Fibroblast of skin of abdomen (primary cell): ENCODE measurements at regions not wholly inside any gene's neighbourhood (a gene's known extent, or its start where the extent isn't known, plus 50 kb on each side); places are given as distances from the start of the nearest gene placed in this dataset.
A peak's percentile ranks its signal among the peaks of the same experiment; 100 is the strongest.
"Not testable (repeated sequence)": the region's sequence is repeated elsewhere in the genome, so short reads cannot be mapped to it uniquely, and the experiment has no call there.

ENCODE experiments used
- DNase-seq: peaks from one replicate; pipeline ENCODE4 v3.0.0-alpha.2; 2013

DNA sequence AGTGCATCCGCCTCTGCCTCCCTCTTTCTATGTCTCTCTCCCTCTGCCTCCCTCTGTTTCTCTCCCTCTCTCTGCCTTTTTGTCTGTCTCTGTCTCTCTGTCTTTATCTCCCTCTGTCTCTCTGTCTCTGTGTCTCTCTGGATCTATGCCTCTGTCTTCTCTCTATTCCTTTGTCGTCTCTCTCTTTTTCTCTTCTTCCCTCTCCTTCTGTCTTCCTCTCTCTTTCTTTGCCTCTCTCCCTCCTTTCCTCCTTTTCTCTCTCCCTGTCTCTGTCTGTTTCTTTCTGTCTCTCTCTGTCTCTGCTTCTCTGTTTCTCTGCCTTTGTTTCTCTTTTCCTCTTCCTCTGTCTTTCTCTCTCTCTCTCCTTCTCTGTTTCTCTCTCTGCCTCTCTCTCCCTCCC, 678.8 kb upstream of the NRP1 start:
- DNase-seq: no peak

DNA sequence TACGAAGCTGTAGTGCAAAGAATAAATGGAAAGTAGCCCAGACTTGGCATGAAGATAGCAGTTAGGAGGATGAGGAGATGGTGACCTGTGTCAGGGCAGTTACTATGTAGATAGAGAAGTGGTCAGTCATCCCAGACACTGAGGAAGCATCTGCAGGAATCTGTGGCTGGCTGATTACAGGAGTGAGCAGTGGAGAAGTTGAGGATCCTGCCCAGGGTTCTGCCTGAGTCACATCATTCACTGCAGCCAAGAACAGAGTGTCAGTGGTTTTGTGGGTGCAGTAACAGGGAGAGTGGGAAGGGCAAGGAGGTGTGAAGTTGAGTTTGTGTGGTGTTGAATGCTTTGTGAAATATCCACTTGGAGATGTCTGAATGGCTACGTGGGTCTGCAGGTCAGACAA, 676.4 kb upstream of the NRP1 start:
- peak; percentile 37 for DNase-seq

DNA sequence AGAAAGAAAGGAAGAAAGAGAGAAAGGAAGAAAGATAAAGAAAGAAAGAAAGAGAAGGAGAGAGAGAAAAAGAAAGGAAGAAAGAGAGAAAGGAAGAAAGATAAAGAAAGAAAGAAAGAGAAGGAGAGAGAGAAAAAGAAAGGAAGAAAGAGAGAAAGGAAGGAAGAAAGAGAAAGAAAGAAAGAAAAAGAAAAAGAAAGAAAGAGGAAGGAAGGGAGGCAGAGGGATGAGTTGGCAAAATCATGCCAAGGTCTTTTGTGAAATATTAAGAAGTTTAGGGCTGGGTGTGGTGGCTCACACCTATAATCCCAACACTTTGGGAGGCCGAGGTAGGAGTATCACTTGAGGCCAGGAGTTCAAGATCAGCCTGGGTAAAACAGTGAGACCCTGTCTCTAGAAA, 675.8 kb upstream of the NRP1 start:
- not testable (repeated sequence) for DNase-seq

DNA sequence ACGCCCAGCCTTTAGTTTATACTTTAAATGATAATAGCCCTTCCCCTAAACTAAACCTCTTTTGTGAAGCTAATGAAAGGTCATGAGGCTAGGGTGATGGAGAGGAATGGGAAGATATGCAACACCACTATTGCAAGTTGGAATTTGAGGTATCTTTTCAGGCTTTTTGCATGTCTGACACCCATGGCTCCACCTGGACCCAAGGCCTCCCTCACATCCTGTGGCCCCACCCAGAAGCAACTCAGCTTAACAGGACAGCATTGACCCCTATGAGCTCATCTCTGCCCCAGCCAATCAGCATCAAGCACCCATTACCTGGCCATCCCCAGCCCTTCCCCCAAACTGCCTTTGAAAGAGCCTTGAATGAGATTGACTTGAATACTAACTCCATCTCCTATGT, 674.2 kb upstream of the NRP1 start:
- no peak for DNase-seq

DNA sequence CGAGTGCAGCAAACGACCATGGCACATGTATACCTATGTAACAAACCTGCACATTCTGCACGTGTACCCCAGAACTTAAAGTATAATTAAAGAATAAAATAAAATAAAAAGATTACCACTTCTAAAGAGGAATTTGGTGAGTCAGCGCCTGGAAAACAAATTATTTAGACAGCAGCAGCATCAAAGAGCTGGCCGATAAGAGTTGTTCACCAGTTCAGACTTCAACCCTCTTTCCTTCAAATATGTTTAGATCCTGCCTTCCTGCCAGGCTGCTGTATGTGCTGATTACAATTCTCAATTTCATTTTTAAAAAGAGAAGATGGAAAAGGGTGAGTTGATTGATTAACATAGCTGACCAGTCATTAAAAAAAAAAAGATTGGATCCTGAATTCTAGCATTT, 672.0 kb upstream of the NRP1 start:
- DNase-seq: no peak

DNA sequence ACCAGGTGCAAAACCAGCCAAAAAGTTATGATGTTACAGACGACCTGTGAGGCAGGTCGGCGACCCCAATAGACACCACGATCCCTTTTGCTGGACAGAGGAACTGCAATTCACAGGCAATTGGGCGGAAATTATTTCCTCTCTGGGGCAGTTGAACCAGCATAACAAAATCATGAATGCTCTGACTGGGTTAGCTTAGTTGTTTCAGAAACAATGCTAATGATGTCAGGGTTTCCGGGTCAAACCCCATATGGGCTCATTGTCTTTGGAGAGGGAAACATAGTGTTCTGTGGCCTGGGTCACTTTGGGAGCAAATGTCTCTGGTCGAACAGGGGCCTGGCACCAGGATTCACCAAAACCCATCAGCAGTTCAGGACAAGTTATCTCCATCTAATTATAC, 669.1 kb upstream of the NRP1 start:
- no peak for DNase-seq

DNA sequence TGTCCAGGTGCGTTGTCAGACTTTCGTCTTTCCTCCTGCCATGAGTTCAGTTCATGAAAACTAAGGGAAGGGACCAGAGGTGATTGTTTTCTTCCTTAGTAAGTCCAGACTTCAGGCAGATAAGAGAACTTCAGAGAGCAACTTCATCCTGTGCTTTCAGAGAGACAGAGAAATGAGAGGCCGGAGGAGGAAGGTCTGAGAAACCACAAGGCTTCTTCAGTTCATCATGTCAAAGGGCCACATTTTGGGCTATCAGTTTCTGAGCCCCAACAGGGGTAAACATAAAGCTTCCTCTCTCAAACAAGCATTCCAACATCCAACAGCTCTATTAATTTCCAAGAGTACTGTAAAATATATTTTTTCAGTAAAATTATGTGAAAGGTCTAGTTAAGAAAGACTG, 668.4 kb upstream of the NRP1 start:
- DNase-seq: no peak

DNA sequence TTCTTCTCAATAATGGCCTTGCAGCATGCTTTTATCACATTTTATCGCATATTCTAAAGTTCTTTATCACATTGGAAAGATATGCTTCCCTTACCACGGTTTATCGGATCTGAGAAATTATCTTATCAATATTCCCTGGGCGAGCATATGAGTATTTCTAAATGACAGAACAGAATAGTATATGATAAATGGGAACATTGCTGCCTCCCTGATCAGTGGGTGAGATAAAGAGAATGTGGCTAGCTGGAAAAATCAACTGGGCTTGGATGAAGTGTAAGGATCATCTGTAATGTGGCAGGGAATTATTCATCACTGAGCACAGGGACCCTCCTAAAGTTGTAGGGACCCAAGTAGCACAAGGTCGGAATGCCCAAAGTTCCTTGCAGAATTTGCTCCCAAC, 667.4 kb upstream of the NRP1 start:
- no peak for DNase-seq

DNA sequence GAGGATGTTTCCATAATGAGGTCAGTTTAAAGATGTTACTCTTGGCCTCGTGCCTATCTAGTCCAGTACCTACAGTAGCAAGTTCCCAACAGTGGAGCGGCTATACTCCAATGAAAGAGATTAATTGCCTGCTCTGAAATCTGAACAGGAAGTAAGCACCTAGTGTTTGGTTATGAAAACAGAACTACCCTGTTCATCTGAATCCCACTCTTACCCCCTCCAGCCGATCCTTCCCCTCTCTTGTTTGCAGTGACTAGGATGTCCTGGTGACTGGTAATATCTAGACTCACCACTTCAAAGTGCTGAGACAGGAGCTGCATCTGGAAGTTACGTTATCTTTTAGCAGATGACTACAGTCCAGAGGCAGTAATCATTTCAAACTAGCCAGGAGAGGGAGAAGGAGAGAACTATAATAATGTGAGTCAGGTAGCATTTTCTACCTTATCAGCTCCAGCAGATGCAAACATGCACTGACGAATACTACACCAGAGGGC, 666.7 kb upstream of the NRP1 start:
- DNase-seq: no peak

DNA sequence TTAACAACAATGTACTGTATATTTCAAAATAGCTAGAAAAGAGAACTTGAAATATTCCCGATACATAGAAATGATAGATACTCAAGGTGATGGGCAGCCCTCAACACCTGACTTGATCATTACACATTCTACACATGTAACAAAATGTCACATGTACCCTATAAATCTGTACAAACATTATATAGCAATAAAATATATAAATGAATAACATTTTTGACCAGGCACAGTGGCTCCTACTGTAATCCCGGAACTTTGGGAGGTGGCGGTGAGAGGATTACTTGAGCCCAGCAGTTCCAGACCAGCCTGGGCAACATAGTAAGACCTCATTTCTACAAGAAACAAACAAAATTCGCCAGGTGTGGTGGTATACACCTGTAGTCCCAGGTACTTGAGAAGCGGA, 659.5 kb upstream of the NRP1 start:
- no peak for DNase-seq

DNA sequence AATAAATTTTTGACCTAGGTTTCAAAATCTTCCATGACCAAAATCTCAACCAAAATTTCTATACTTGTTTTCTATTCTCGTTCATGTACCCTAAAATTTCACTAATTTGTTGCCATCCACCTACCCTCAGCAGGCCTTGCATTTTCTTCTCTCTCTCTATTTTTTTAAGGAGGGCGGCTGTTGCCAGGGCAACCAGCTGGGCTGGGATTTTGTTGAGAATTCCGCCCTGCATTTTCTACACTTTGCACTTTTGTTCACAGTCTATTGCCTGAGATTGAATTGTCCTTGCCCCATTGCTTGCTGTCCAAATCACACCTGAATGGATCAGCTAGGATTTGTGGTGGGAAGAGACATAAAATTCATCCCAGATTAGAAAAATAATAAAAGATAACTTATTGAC, 657.5 kb upstream of the NRP1 start:
- DNase-seq: no peak

DNA sequence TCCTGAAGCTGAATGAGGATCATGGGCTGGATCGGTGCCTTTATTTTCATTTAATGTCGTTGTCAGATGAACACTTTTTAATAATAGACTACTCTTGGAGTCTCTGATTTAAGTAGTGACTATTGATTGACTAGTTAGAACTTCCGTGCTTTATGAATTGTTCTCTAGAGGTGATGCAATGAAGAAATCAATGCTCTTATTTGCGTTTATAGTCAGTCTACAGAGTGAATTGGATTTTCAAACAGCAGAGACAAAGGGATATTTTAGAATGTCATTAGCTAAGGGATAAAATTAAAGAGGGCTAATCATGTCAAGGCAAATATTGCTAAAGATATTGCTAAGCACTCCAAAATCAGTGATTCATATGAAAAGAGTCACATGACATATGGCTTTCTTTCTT, 652.0 kb upstream of the NRP1 start:
- DNase-seq: no peak

DNA sequence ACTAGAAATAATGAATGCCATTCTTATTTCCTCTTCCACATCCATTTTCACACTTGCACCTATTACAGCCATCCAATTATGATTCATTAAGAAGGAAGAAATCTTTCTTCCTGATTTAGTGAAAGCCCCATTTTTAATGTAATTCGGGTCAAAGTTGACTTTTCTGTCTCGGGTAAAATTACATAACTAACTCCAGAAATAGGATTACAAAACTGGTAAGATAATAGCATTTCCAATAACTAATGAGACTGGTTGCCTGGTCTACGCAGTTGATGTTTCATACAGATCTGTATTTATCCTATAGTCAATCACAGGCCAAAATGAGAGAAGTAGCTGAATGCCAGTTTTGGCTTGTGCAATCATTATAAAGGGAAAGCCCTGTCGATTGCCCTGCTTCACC, 651.5 kb upstream of the NRP1 start:
- no peak for DNase-seq

DNA sequence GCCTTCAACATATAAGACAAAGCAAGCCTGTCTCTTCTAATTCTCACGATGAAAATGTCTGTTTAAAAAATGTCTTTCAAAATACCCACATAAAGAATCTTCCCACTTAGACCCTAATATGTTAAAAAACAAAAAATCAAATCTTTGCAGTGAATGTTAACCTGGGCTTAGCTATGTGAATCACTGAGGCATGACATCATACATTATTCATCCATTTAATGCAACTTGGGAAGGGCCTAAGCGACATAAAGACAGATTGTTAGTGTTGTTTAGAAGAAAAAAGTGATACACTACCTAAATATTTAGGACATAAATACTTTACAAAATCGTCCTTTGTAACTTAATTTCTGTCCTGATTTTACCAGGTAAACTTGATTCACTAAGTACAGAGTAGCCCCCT, 648.5 kb upstream of the NRP1 start:
- peak; percentile 23 for DNase-seq

DNA sequence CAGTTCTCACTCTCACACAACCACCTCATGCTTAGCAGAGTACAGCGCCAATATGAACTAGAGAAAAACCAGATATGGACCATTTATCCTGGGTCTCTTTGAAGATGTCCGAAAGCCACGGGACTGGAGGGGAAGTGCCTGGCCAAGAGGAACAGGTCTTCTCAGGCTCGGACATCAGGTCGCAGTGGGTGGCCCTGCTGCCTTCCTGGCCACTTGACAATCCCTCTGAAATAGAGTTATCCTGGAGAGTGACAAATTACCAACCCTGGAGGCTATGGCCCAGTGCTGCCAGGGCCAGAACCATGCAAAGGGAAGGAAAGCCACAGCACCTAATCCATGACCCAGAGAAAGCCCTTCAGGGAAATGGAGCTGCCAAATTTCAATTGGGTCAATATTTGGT, 646.8 kb upstream of the NRP1 start:
- DNase-seq: no peak

DNA sequence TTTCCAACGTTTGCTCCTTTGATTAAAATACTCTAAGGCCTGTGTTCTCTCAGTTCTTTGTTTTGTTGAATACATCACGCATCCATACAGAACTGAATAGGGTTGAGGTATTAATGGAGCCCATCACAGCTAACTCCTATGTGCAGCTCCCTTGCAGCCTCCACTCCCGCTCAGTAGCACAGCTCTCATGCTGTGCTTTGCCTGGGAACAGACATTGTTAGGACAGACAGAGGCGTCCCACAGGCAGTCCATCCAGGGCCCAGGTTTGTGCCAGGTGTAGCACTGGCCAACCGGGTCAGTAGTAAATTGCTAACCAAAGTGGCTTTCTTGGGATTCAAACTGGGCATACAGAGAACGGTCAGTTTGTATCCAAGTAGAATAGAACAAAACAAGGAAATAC, 644.7 kb upstream of the NRP1 start:
- no peak for DNase-seq

DNA sequence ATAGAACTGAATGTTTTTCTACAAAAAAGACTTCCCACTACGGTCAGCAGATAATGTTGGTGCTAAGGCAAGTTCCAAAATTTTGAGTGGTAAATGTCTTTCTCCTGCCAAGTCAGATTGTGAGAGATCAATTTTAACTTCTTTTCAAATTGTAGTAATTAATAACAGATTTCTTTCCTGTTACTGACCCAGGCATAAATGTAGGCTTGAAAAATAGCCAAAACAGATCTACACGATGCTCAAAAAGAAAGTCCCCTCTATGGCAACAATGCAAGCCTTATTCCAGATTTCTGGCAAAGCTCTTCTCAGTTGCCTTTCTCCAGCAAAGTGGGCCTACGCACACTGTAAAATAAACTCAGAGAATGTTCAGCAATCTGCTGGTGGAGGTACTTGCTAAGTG, 641.0 kb upstream of the NRP1 start:
- DNase-seq: no peak

DNA sequence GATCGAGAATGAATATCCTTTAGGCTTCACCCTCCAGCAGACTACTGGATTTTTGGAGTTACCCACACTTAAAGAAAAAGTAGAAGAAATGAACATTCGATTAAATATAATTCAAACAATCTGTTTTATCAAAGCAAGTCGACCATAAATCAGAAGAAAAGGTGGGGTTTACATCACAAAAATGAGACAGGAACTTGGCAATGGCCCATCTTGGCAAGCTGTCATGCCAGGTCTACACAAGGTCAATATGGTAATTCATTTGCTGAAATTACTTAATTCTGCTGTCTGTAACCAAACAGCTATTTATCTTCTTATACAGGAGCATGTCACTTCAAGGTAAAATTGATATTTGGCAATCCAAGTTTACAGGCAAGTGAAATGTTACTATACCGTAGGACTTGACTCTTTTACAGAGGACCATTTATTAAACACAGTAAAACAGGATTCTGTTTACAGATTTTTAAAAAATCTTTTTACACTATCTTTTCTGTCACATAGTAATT, 640.6 kb upstream of the NRP1 start:
- no peak for DNase-seq

DNA sequence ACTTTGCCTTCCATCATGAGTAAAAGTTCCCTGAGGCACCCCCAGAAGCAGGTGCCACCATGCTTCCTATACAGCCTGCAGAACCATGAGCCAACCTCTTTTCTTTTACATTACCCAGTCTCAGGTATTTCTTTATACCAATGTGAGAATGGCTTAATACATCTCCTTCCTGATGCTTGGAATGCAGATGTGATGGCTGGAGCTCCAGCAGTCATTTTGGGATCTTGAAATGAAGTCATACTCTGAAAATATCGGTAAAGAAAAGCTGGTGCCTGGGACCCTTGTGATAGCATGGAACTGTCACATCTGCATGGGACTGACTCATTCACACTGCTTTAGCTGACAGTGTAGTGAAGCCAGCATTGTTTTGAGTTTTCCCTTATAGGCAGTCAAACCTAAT, 634.5 kb upstream of the NRP1 start:
- DNase-seq: no peak

DNA sequence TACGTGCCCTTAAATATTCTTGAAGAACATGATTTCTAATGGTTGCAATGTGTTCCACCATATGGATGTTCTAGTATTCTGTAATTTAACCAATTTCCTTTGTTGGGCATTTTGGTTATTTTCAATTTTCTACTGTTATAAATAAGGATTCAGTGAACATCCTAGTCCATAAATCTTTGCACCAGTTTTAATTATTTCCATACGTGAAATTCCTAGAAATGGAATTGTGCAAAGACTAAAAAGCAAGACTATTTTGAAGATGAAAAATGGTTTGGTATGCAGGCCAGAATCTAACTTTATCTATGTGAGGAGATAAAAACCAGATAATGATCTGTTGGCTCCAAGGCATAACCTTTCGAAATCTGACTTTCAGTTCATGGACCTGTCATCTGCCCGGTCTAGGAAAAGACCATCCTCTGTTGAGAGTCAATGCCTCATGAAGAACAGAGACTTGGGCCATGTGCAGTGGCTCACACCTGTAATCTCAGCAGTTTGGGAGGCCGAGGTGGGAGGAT, 633.2 kb upstream of the NRP1 start:
- peak; percentile 63 for DNase-seq

DNA sequence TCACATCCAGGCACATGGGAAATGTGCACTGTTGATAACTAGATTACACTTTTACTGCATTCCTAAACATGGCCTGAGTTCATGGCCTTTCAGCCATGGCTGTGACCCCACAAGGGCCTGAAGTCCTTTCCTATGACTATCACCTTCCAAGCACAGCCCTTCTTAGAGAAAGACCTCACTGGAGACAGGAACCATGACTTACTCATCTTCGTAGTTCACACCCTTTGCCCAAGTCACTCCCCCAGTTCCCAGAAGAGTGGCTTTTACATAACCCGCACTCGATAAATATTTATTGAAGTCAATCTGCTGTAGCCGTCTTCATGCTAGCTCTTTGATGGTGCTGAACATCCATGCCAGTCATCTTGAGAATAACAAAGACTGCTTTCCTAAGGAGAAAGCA, 632.5 kb upstream of the NRP1 start:
- no peak for DNase-seq

DNA sequence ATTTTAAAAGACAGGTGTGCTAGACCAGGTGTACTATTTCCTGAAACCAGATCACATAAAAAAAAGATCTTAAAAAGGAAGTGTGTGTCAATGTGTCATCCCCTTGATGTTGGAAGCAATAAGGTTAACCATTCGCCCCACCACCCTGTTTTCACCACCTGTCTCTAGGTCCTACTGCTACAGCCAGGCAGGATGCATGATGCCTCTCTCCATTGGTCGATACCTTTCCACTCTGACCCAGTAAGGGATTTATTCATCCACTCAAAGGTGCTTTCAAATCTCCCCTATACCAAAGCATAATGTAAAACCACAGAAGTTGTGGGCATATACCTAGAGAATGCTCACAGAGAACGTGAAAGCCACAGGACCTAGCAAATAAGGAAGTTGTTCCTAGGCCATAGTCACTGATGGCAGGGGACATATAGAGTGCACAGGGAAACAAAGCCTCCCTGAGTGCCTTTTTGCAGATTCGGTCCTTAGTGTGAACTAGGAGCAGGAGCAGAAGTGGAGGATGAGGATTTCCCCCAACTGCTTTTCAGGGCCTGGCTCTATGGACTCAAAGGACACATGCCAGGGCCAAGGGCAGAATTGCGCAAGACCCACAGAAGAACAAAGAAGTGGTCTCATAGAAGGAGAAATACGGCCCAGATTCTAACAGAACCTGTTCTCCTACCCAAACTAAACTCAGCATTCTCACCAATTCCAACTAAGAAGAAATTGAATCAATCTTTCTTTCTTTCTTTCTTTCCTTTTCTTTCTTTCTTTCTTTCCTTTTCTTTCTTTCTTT, 631.5 kb upstream of the NRP1 start:
- DNase-seq: no peak

DNA sequence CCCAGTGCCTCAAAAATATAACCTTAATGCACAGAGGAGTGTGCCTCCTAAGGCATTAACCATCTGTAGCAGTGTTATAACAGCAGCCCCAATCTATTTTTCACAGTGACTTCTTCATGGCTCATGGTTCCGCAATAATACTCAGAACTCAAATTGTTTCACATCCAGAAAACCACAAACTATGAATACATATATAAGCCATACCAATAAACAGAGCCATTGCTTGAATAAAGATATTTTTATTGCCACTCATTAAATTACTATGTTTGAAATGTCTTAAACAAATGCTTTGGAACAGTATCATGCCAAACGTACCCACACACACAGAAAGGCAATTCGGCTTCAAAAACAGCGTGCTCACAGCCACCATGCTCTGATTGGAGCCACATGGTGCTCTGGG, 629.3 kb upstream of the NRP1 start:
- DNase-seq: peak; percentile 72

DNA sequence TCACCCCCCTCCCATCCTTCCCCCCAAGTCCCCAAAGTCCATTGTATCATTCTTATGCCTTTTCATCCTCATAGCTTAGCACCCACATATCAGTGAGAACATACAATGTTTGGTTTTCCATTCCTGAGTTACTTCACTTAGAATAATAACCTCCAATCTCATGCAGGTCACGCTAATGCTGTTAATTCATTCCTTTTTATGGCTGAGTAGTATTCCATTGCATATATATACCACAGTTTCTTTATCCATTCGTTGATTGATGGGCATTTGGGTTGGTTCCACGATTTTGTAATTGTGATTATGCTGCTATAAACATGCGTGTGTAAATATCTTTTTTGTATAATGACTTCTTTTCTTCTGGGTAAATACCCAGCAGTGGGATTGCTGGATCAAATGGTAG, 621.9 kb upstream of the NRP1 start:
- not testable (repeated sequence) for DNase-seq

DNA sequence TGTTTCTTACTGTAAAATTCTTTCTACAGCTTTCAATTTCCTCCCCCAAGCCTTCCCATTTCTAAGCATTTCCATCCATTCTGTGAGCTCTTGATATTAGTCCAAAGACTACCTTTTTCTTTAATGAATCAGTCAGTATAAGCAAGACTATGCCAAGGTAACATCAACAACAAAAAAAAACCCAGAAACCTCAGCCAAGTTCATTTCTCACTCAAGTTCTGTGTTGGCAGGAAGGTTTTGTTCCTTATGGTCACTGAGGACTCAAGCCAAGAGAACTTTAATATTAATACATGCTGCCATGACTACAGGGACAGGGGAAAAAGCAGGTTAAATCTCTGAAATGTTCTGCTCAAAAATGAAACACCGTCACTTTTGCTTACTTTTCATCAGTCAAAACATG, 621.2 kb upstream of the NRP1 start:
- DNase-seq: no peak
